ENCODE measurements at regions not wholly inside any gene's neighbourhood (a gene's known extent, or its start where the extent isn't known, plus 50 kb on each side); places are given as distances from the start of the nearest gene placed in this dataset.
A peak's percentile ranks its signal among the peaks of the same experiment; 100 is the strongest.
"Not testable (repeated sequence)": the region's sequence is repeated elsewhere in the genome, so short reads cannot be mapped to it uniquely, and the experiment has no call there.

DNA sequence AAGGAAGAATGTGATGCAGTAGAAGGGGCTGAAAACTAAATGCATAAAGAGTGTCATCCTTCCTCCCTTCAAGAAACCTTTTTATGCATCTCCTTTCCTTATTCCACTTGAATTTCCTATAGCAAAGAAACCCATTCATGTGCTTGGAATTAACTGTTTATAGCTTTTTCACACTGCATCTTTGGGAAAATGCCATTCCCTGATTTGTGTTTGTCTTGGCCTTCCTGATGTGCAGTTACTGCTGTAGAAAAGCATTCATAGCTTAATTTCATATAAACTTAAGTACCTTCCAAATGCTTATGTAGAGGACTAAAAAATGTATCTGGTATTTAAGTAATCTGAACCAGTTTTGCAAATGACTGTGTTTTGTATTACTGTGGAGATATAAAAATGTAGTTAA, 61.8 kb downstream of the SDR9C7 start:
- no peak for DNase-seq (ENCODE audit: low read depth in 2 of 2)

DNA sequence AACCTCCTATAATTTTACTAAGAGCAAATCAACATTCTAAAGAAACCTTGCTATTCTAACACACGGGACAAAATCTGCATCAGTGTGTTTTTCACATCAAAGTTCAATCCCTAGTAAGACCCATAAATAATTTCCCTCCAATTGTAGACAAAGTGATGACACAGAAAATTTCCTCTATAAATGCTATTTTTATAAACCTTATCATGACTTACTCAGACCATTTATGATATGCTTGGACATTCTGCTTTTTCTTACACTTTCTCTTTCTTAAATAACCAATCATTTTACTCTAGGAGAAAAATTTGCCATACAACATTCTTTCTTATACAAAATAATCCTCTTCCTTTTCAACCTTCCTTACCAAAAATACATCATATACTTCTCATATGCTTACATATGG, 67.0 kb downstream of the SDR9C7 start:
- no peak for DNase-seq (ENCODE audit: low read depth in 2 of 2)

DNA sequence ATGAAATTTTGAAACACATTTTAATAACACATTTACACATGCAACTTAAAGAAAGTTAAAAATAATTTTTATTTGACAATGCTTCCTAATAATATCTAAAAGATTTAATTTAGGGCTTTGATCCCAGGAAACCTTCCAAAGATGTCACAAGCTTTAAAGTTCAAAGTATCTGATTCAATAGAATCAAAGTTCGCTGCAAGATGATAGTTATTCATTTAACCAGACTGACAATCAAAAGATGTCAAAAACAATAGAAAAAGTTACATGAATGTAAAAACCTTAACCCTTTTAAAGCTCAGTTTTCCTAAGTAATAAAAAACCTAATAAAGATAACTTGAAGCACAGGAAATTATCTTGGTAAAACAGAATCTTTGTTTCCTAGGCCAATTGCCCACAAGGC, 67.7 kb downstream of the SDR9C7 start:
- DNase-seq (ENCODE audit: low read depth in 2 of 2), result no peak

DNA sequence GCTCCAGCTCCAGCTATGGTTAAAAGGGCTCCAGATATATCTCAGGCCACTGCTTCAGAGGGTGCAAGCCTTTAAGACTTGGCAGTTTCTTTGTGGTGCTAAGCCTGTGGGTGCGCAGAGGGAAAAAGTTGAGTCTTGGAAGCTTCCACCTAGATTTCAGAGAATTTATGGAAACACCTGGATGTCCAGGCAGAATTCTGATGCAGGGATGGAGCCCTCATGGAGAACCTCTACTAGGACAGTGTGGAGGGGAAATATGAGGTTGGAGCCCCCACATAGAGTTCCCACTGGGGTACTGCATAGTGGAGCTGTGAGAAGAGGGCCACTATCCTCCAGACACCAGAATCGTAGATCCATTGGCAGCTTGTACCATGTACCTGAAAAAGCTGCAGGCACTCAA, 69.9 kb downstream of the SDR9C7 start:
- no peak for DNase-seq (ENCODE audit: low read depth in 2 of 2)

DNA sequence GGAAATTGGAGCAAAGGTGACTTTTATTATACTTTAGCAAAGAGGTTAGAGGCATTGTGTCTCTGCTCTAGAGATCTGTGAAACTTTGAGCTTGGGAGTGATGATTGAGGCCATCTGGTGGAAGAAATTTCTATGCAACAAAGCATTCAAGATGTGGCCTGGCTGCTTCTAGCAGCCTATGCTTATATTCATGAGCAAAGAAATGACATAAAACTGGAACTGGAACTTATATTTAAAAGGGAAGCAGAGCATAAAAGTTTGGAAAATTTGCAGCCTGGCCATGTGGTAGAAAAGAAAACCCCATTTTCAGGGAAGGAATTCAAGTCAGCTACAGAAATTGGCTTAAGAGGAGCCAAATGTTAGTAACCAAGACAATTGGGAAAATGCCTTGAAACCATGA, 70.4 kb downstream of the SDR9C7 start:
- DNase-seq (ENCODE audit: low read depth in 2 of 2), result no peak

DNA sequence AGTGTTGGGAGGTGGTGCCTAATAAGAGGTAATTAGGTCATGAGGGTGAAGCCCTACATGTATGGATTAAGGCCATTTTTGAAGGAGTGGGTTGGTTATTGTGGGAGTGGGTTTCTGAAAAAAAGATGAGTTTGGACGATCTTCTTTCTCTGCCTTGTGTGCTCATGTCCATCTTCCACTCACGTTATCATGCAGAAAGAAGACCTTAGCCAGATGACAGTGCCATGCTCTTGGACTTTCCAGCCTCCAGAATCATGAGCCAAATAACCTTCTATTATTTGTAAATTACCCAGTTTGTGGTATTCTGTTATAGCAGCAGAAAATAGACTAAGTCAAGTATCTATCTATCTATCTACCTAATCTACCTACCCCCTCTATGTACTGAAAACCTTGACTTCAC, 71.9 kb downstream of the SDR9C7 start:
- no peak for DNase-seq (ENCODE audit: low read depth in 2 of 2)

DNA sequence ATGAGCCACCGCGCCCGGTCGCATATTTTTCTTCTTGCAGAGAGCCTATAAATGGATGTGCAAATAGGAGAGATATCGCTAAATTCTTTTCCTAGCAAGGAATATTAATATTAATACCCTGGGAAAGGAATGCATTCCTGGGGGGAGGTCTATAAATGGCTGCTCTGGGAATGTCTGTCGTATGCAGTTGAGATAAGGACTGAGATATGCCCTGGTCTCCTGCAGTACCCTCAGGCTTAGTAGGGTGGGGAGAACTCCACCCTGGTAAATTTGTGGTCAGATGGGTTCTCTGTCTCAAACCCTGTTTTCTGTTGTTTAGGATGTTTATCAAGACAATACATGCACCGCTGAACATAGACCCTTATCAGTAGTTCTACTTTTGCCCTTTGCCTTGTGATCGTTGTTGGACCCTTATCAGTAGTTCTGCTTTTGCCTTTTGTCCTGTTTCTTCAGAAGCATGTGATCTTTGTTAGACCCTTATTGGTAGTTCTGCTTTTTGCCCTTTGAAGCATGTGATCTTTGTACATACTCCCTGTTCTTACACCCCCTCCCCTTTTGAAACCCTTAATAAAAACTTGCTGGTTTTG, 80.7 kb downstream of the SDR9C7 start:
- DNase-seq (ENCODE audit: low read depth in 2 of 2), result not testable (repeated sequence)

DNA sequence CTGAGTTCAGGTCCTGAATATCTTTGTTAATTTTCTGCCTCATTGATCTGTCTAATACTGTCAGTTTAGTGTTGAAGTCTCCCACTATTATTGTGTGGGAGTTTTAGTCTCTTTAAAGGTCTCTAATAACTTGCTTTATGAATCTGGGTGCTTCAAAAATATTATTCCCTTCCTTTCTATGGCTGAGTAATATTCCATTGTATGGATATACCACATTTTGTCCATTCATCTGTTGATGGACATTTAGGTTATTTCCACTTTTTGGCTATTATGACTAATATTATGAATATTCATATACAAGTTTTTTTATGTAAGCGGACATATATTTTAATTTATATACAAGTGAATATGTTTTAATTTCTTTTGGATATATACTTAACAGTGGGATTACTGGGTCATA, 82.7 kb downstream of the SDR9C7 start:
- DNase-seq (ENCODE audit: low read depth in 2 of 2), result no peak

DNA sequence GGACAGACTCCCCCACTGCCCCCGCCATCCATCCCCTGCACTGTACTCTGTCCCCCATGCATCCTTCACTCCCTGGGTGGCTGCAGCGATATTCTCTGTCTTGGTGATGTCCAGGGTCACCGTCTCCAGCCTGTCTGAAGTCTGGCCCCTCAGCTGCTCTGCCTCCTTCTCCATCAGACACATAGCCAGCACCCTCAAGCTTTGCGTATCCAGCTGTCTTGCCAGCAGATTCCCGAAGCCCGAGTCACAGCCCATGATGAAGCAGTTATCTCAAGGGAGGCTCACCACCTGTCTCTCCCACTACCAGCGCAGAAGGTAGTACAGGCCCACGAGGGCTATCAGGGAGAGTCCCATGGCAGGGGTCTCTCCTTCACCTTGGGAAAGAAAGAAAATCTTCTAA, 77.8 kb downstream of the HSD17B6 start:
- DNase-seq (ENCODE audit: low read depth in 2 of 2), result no peak

DNA sequence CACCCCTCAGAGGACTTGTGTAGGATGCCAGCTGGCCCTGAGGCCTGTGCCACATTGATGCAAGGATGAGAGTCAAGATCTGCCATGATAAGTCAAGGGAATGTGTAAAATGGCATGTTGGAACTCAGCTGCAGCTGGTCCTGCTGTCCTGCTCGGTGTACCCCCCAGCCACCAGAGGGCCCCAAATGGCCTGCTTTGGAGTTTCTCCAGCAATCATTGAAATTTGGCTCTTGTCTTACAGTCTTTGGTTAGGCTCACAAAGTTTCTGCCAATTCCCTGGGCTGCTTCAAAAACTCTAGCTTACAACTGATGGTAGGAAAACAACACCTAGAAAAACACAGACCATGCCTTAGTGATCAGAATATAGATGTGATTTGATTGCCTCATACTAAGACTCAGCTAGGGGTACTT, 76.8 kb downstream of the HSD17B6 start:
- peak in 1 of 2 experiments; percentile 25 for DNase-seq (ENCODE audit: low read depth in 2 of 2)

DNA sequence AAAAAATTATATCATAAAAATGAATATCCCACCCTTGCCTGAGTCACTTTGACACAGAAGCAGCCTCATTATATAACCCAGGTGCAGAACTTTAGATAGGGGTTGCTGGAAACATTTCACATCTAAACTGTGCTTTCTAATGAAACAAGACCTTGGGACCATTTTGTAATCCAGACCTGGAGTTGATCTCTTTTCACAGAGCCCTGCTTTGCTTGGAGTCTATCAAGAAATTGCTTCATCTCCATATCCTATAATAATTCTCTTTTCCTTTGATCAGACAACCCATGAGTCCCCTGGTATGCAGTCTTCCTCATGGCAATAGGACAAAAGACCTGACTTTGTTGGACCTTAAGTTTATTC, 76.3 kb downstream of the HSD17B6 start:
- DNase-seq (ENCODE audit: low read depth in 2 of 2), result no peak

DNA sequence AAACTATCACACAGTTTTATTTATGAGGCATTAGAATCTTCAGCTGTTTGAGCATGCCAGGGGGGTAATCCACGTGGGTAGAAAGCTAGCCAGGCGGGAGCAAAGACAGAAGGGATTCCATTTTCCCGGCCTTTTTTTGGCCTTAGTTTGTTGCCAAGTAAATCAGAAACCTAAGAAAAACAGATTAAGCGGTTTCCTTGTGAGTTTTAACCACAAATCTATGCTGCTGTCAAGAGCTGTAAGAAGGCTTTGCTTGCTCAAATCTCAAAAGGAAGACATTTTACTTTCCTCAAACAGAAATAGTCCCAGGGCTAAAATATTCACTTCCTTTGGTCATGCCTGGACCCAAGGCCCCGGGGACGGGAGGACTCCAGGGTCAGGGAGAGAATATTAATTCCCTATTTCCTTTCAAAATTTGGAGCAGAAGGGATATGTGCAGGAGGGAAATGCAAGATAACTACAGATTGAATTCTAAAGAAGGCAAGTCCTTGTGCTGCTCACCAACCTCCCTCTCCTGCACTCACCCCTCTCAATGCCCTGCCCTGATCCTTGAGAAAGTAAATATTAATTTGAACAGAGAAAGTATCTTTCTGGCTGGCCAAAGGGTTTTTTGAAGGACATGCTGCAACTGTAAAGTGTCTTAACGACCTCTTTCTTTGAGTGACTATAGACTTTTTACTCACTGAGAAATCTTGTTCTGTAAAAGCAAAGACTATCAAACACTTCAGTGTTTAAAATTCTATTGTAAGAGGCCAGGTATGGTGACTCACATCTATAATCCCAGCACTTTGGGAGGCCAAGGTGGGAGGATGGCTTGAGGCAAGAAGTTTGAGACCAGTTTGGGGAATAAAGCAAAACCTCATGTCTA, 75.7 kb downstream of the HSD17B6 start:
- DNase-seq (ENCODE audit: low read depth in 2 of 2), result no peak

Data from stimulated activated CD4-positive, alpha-beta T cell treated with anti-CD3 and anti-CD28 coated beads, Interleukin-12 subunit alpha, Interleukin-12 subunit beta, amount 100 ng/mL, for 24 hours (primary cell).